ENCODE measurements at regions not wholly inside any gene's neighbourhood (a gene's known extent, or its start where the extent isn't known, plus 50 kb on each side); places are given as distances from the start of the nearest gene placed in this dataset.

DNA sequence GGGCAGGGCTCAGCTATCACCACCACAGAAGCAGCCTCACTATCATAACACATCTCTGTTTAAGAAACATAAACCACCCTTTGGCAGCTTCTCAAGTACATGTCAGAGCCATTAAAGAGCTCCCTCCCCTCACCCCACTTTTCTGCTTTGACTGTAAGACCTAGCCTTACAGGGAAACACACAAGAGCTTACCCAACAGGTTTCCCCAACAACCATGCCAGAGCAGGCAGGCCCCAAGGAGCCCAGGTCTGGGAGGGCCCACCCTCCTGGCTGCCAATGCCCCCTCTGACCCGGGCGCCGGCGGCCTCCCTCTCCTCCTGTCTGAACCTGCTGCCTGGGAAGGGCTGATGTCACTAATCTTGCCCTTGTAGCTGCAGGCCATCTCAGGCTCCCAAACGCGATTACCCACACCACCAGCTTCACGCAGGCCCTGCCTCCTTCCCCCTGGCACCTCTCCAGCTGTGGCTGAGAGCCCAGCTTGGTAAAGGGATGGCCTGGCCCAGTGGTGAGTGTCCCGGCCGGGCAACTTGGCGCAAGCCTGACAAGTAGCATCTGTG, 402.0 kb downstream of the MAFB start:
- no peak for TF ChIP-seq CREB1 (IDR thresholded peaks at IDR 0.05)
- TF ChIP-seq, protein P1, sequence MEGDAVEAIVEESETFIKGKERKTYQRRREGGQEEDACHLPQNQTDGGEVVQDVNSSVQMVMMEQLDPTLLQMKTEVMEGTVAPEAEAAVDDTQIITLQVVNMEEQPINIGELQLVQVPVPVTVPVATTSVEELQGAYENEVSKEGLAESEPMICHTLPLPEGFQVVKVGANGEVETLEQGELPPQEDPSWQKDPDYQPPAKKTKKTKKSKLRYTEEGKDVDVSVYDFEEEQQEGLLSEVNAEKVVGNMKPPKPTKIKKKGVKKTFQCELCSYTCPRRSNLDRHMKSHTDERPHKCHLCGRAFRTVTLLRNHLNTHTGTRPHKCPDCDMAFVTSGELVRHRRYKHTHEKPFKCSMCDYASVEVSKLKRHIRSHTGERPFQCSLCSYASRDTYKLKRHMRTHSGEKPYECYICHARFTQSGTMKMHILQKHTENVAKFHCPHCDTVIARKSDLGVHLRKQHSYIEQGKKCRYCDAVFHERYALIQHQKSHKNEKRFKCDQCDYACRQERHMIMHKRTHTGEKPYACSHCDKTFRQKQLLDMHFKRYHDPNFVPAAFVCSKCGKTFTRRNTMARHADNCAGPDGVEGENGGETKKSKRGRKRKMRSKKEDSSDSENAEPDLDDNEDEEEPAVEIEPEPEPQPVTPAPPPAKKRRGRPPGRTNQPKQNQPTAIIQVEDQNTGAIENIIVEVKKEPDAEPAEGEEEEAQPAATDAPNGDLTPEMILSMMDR (IDR thresholded peaks at IDR 0.05; ENCODE audit: control extremely low read depth in 1 of 3, insufficient read depth in 1 of 3, low read depth in 1 of 3, low read length in 3 of 3), result no peak
- no peak for TF ChIP-seq HDAC6 (IDR thresholded peaks at IDR 0.05; ENCODE audit: low read depth, low read length)
- TF ChIP-seq KDM1A (IDR thresholded peaks at IDR 0.05; ENCODE audit: borderline replicate concordance, low read length), result no peak
- TF ChIP-seq PHF8 (conservative IDR thresholded peaks at IDR 0.05; ENCODE audit: low read depth, low read length), result no peak
